SK-N-MC (cell line): ENCODE measurements at regions not wholly inside any gene's neighbourhood (a gene's known extent, or its start where the extent isn't known, plus 50 kb on each side); places are given as distances from the start of the nearest gene placed in this dataset.

ENCODE experiments used
- DNase-seq: peaks from one replicate; pipeline ENCODE4 v3.0.0-alpha.2; 2011; ENCODE audit warnings: low read depth, low spot score
- H3K27ac ChIP-seq: fragments of 200-600 bp; sonication (generic); 2 replicates; pipeline ENCODE4 v1.5.1; 2016; ENCODE audit warnings: mixed run types
- H3K36me3 ChIP-seq: fragments of 200-600 bp; sonication (generic); 2 replicates; pipeline ENCODE4 v1.6.1; 2017; ENCODE audit warnings: antibody characterized with exemption, low read length, mixed read lengths; ENCODE audit not compliant: insufficient read depth
- H3K4me3 ChIP-seq: fragments of 200-600 bp; sonication (generic); 2 replicates; pipeline ENCODE4 v1.5.1; 2016
- H3K9ac ChIP-seq: fragments of 200-600 bp; sonication (generic); 2 replicates; pipeline ENCODE4 v1.8.0; 2017; ENCODE audit warnings: mixed run types, mixed read lengths; ENCODE audit not compliant: insufficient read length
- H3K9me3 ChIP-seq: fragments of 200-600 bp; sonication (generic); 2 replicates; pipeline ENCODE4 v1.6.1; 2017; ENCODE audit warnings: low read depth, mild to moderate bottlenecking, antibody characterized with exemption, low read length, moderate library complexity, mixed read lengths
- EZH2 ChIP-seq: fragments of 200-600 bp; sonication (generic); IDR thresholded peaks from one replicate; pipeline ENCODE4 v1.6.1; 2017; ENCODE audit warnings: antibody characterized with exemption
- FOXP2 ChIP-seq: optimal IDR thresholded peaks from 2 replicates; pipeline ENCODE3; 2011; ENCODE audit warnings: mild to moderate bottlenecking, moderate library complexity; ENCODE audit not compliant: insufficient read depth; ENCODE audit errors: extremely low read length, control extremely low read depth
- POLR2AphosphoS5 ChIP-seq: IDR thresholded peaks from 2 replicates; pipeline ENCODE4 v1.6.1; 2012; ENCODE audit warnings: mild to moderate bottlenecking, low read depth, low read length, borderline replicate concordance

DNA sequence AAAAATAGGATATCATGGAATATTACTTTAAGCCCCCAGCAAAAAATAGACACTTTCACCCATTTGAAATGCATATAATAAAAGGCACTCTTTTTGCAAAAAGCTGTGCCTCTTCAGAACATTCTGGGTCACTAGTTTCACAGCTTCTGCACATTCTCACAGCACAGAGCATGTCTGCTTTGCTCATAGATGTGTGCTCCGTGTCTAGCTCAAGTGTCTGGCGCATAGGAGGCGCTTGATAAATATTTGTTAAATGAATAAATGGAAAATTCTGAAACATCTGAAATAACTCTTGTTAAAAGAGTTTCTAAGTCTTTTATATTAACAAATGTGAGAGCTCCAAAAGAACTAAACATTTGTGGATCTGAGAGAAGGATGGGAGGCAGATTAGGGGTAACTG, 275.2 kb downstream of the PTTG2 start:
- Histone ChIP-seq H3K27ac (no peak overlapping the region), H3K9ac (no peak overlapping the region), H3K36me3 (no peaks in the 10 kb centered on the region), H3K9me3 (no peaks in the 10 kb centered on the region), H3K4me3 (no peak overlapping the region)
- TF ChIP-seq EZH2 (no peak), POLR2AphosphoS5 (no peak), FOXP2 (no peak)
- DNase-seq: no peak

DNA sequence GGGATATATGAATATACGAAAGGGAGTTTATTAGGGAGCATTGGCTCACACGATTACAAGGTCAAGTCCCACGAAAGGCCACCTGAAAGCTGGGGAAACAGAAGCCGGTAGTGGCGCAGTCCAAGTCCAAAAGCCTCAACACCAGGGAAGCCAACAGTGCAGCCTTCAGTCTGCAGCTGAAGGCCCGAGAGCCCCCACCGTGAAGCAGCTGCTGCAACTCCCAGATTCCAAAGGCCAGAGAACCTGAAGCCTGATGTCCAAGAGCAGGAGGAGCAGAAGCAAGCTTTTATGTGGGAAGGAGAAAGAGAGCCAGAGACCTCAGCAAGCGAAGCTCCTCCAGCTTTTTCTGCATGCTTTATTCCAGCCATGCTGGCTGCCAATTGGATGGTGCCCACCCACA, 275.8 kb downstream of the PTTG2 start:
- Histone ChIP-seq H3K9me3 (no peaks in the 10 kb centered on the region), H3K27ac (no peak overlapping the region), H3K36me3 (no peaks in the 10 kb centered on the region), H3K9ac (no peak overlapping the region), H3K4me3 (no peak overlapping the region)
- TF ChIP-seq EZH2 (no peak), FOXP2 (no peak), POLR2AphosphoS5 (no peak)
- no peak for DNase-seq

DNA sequence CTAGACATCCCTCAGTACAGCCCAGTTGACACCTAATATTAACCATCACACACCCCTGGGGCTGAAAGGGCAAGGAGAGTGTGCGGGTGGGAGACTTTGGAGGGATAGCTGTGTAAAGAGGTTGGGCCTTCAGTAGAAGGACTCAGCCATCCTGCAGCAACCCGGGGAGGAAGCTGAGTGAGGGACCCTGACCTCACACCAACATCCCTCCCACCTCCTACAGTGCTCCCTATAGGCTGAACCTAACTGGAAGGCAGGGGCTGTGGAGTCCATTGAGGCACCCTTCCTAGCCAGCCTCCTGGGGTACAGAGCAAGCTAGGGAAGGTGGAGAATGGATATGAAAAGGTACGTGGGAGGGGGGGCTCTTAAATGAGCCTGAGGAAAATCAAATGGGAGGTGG, 276.3 kb downstream of the PTTG2 start:
- no peak for TF ChIP-seq POLR2AphosphoS5
- TF ChIP-seq EZH2: no peak
- no peak for TF ChIP-seq FOXP2
- Histone ChIP-seq H3K9ac (no peak overlapping the region), H3K27ac (no peak overlapping the region), H3K36me3 (no peaks in the 10 kb centered on the region), H3K9me3 (no peaks in the 10 kb centered on the region), H3K4me3 (no peak overlapping the region)
- no peak for DNase-seq

DNA sequence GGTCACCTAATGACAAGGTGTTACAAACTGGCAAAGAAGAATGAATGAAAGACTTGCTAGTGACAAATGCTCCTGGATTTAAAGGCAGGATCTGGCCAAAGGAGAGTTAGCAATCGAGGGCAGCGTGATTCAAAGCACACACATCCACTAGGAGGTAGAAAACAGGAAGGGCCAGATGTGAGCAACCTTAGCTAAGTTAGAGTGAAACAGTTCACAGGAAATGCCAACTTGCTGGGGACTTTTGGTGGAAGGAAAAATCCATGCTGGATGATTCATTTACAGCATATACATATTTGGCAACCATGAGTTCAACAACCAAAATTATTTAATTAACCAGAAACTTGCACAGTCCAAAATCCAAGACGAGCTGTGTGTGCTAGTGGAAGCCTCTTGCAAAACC, 276.9 kb downstream of the PTTG2 start:
- Histone ChIP-seq H3K9ac (no peak overlapping the region), H3K4me3 (no peak overlapping the region), H3K36me3 (no peaks in the 10 kb centered on the region), H3K27ac (no peak overlapping the region), H3K9me3 (no peaks in the 10 kb centered on the region)
- TF ChIP-seq FOXP2 (no peak), EZH2 (no peak), POLR2AphosphoS5 (no peak)
- DNase-seq: no peak

- TF ChIP-seq POLR2AphosphoS5 (no peak), EZH2 (no peak), FOXP2 (no peak)
- no peak overlapping the region for H3K27ac ChIP-seq
- no peaks in the 10 kb centered on the region for H3K9me3 ChIP-seq
- H3K9ac ChIP-seq: no peak overlapping the region
- no peak overlapping the region for H3K4me3 ChIP-seq
- DNase-seq: no peak
- H3K36me3 ChIP-seq: no peaks in the 10 kb centered on the region
Measured at GRCh38 chr4:38241541-38241940, 281.3 kb downstream of the PTTG2 start.

GRCh38 chr4:38242101-38242500, 281.9 kb downstream of the PTTG2 start:
- no peak overlapping the region for H3K9ac ChIP-seq
- no peak for DNase-seq
- no peaks in the 10 kb centered on the region for H3K9me3 ChIP-seq
- no peak overlapping the region for H3K4me3 ChIP-seq
- no peak for TF ChIP-seq FOXP2
- no peak for TF ChIP-seq POLR2AphosphoS5
- no peak for TF ChIP-seq EZH2
- no peak overlapping the region for H3K27ac ChIP-seq
- no peaks in the 10 kb centered on the region for H3K36me3 ChIP-seq

DNA sequence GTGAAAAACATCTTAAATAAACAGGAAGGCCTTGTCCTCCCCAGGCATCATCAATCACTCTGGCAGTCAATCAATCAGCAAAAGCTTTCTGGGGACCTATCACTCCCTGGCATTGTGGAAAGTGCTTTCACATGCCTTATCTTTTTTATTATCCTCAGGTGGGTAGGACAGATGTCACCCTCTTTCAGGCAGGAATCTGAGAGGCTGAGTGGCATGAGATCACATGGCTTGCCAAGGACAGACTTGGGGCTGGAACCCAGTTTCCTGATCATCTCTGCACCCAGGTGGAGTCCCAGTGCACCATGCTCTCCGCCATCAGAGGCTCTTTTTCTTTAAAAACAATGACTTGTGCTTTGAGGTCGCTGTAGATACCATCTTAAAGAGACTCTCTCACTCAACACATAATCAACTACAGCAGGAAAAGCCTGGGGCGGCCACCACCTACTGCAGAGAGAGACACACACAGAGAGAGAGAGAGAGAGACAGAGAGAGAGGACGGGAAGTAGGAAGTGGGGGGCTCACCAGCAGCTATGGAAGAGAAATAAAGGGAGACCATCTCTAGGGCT, 282.7 kb downstream of the PTTG2 start:
- Histone ChIP-seq H3K9ac (no peak overlapping the region), H3K9me3 (no peaks in the 10 kb centered on the region), H3K27ac (no peak overlapping the region), H3K36me3 (no peaks in the 10 kb centered on the region), H3K4me3 (no peak overlapping the region)
- DNase-seq: no peak
- no peak for TF ChIP-seq FOXP2
- no peak for TF ChIP-seq POLR2AphosphoS5
- TF ChIP-seq EZH2: no peak

DNA sequence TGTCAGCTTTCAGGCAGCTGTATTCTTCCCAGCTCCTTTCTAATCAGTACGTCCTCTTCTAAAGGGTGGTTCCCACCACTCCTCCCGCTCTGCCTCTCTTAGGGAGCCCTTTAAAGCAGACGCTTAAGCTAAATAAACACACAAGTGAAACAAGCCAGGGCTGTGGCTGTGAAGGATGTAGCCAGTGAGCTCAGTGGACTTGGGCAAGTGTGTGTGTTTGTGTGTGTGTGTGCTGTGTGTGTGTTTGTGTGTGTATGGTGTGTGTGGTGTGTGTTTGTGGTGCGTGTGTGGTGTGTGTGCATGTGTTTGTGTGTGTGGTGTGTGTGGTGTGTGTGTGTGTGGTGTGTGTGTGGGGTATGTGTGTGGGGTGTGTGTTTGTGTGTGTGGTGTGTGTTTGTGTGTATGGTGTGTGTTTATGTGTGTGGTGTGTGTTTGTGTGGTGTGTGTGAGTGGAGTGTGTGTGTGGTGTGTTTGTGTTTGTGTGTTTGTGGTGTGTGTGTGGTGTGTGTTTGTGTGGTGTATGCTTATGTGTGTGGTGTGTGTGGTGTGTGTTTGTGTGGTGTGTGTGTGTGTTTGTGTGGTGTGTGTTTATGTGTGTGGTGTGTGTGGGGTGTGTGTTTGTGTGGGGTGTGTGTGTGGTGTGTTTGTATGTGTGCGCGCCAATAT, 283.3 kb downstream of the PTTG2 start:
- Histone ChIP-seq H3K36me3 (no peaks in the 10 kb centered on the region), H3K27ac (no peak overlapping the region), H3K9me3 (no peaks in the 10 kb centered on the region), H3K4me3 (no peak overlapping the region), H3K9ac (no peak overlapping the region)
- DNase-seq: no peak
- TF ChIP-seq EZH2 (no peak), FOXP2 (no peak), POLR2AphosphoS5 (no peak)

DNA sequence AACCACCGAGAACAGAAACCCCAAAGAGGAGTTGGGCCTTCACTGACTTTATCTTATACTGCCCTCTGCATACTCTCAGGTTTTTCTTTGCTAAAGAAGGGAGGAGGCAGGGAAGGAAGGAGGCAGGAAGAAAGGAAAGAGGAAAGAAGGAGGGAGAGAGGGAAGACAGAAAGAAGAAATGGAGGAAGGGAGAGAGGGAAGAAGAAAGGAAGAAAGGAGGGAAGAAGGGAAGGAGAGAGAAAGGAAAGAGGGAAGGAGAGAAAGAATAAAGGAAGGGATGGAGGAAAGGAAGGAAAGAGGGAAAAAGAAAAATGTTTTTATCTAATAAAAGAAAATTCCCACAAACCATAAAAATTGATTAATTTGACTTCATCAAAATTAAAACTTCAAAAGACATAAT, 294.6 kb downstream of the PTTG2 start:
- Histone ChIP-seq H3K9me3 (no peaks in the 10 kb centered on the region), H3K36me3 (no peaks in the 10 kb centered on the region), H3K9ac (no peak overlapping the region), H3K27ac (no peak overlapping the region), H3K4me3 (no peak overlapping the region)
- no peak for DNase-seq
- TF ChIP-seq FOXP2 (no peak), POLR2AphosphoS5 (no peak), EZH2 (no peak)
